AG09319 (cell line): ENCODE measurements at regions not wholly inside any gene's neighbourhood (a gene's known extent, or its start where the extent isn't known, plus 50 kb on each side); places are given as distances from the start of the nearest gene placed in this dataset.

Experiments
- DNase-seq: peaks from one replicate; pipeline ENCODE4 v3.0.0-alpha.2; 2010; ENCODE audit warnings: low read depth; ENCODE audit errors: extremely low read depth
- CTCF ChIP-seq: IDR thresholded peaks from 2 replicates; pipeline ENCODE4 v1.5.1; 2011; ENCODE audit warnings: low read depth, mild to moderate bottlenecking, inconsistent platforms, low read length, moderate library complexity

DNA sequence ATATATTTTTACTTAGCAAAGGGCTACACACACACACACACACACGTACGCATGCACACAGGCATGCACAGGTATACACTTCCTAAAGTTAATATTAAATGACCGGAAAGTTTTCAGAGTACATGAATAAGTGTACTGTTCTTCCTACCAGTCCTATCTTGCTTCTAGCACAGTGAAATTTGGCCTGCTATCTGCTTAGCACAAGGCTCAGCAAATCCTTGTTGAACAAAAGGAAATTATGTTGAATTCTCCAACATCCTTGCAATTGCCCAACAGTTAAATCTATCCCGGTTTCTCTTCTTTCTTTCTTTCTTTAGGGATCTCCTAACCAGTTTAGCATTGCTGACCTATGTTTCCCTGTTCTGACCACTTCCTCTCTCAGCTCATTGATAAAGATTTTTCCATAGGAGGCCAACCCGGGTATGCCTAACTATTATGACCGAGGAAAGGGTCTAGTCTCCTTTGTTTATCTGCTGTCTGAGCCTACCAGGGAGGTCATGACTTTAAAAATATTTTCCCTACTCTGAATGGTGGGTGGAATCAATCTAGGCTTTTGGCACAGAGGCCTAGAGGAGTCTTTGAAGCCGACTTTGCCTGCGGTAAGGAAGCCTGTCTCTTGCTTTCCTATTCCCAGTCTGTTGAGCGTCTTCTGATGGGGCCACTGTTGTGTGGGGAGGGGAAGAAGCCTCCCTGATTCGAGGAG lies 400.7 kb downstream of the HRH4 start:
- no peak for TF ChIP-seq CTCF
- no peak for DNase-seq

DNA sequence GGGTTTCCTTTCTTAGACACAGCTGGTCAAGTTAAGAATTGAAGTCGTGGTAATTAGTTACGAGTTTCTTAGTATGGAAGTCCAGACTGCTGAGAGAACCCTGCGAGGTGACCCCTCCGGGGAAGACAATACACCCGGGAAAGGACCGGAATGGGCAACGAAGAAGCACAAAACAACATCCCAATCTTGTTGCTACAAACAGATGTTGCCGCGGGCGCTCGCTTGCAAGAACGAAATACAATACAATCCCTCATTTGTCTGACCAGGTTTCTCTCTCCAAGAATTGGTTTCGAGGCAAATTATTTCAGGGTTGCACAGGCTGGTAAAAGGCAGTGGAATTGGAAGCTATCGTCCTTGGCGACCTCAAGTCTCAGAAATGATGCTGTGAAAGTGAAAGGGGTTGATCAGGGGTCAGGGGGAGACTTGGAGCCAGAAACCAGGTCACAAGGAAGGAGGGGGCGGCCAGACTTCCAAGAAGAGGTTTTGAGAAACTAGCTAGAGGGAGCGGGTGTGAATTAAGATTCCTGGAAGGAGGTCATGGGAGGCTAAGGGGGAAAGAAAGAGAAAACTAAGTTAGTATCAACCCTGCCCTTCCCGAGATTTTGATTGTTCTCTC lies 401.9 kb downstream of the HRH4 start:
- DNase-seq, result no peak
- no peak for TF ChIP-seq CTCF

GRCh38 chr18:24868311-24868710 lies 407.9 kb downstream of the HRH4 start:
- TF ChIP-seq CTCF, result no peak
- DNase-seq, result peak; percentile 22

DNA sequence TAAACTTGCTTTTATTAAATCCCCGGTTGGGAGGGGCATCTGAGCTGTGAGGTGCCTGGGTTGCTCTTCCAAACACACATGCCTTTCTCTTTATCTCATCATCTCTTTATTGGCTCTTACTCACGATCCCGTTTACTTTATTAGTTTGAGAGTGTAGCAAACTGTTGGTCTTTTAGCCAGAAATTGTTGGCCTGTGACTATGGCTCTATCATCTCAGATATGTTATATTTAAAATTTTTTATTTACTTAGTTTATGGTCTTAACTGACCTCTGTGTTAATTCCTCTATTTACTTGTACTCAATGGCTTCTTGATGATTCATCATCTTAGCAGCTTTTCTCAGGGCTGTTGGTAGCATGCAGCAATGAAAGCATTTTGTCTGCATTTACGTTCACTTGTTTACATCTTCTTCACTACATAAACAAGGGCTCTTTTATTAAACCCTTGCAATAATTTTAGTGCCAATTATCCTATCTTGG lies 408.4 kb downstream of the HRH4 start:
- TF ChIP-seq CTCF, result no peak
- peak; percentile 31 for DNase-seq

DNA sequence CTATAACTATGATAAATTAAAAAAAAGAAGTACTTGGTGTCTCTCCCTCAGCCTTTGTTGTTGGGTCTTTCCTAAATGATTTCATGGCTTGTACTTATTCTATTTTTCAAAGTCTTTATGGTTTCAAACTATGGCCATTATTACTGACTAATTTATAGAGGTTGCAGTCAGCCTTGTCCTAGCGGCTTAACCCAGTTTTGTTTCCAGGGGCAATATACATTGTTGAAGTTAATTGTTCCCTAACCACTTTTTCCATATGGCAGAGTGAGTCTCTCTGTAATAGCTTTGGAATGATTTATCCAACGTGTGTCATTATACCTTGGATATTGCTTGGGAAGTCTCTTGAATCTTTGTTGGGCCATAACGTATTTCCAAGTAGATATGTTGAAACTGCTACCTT lies 408.8 kb downstream of the HRH4 start:
- TF ChIP-seq CTCF, result no peak
- no peak for DNase-seq

DNA sequence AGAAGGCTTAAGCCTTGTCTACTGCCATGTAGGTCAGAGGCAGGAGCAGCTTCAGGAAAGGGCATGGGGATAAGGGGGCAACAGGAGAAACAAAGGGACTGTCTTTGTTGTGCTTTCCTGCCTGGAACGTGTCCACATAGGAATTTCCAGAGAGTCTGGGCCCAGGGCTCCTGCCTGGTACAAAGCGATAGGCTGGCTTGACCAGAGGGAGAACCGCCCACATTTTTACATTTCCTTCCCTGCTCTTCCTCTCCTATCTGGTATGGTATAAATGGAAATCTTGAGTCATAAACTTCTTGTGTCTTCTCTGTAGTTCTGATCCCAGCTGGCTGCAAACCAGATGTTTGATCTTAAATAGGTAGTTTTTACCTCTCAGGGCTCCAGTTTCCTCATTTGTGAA lies 414.8 kb downstream of the HRH4 start:
- TF ChIP-seq CTCF, result no peak

GRCh38 chr18:24875777-24876176 lies 415.3 kb downstream of the HRH4 start:
- no peak for TF ChIP-seq CTCF

More for the DNA sequence above, 414.8 kb downstream of the HRH4 start:
- DNase-seq, result no peak

More at GRCh38 chr18:24875777-24876176, 415.3 kb downstream of the HRH4 start:
- DNase-seq, result no peak
